ENCODE measurements at regions not wholly inside any gene's neighbourhood (a gene's known extent, or its start where the extent isn't known, plus 50 kb on each side); places are given as distances from the start of the nearest gene placed in this dataset.

- Histone ChIP-seq H3K9me2 (replicated peaks; ENCODE audit: control insufficient read depth, low read length) (no peaks in the 10 kb centered on the region), H3K79me2 (ENCODE audit: control insufficient read depth, low read length) (no peaks in the 10 kb centered on the region), H4K20me1 (ENCODE audit: control insufficient read depth, insufficient read depth, low read depth, low read length) (no peaks in the 10 kb centered on the region), H3K36me3 (ENCODE audit: control insufficient read depth, low read length) (no peaks in the 10 kb centered on the region), H3K27me3 (ENCODE audit: control insufficient read depth, low read length) (no peaks in the 10 kb centered on the region), H3K27ac (ENCODE audit: low read depth, low read length) (no peak overlapping the region), H3F3A (ENCODE audit: control insufficient read depth, insufficient read depth) (no peaks in the 10 kb centered on the region), H3K4me3 (ENCODE audit: low read length) (no peak overlapping the region), H3K4me1 (ENCODE audit: control insufficient read depth, low read length) (no peaks in the 10 kb centered on the region), H3K4me2 (ENCODE audit: low read length) (no peak overlapping the region), H3K9me3 (ENCODE audit: control insufficient read depth, insufficient read depth, low read length) (no peaks in the 10 kb centered on the region)
- TF ChIP-seq, protein P1, sequence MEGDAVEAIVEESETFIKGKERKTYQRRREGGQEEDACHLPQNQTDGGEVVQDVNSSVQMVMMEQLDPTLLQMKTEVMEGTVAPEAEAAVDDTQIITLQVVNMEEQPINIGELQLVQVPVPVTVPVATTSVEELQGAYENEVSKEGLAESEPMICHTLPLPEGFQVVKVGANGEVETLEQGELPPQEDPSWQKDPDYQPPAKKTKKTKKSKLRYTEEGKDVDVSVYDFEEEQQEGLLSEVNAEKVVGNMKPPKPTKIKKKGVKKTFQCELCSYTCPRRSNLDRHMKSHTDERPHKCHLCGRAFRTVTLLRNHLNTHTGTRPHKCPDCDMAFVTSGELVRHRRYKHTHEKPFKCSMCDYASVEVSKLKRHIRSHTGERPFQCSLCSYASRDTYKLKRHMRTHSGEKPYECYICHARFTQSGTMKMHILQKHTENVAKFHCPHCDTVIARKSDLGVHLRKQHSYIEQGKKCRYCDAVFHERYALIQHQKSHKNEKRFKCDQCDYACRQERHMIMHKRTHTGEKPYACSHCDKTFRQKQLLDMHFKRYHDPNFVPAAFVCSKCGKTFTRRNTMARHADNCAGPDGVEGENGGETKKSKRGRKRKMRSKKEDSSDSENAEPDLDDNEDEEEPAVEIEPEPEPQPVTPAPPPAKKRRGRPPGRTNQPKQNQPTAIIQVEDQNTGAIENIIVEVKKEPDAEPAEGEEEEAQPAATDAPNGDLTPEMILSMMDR (IDR thresholded peaks at IDR 0.05; ENCODE audit: low read depth, low read length, poor library complexity, severe bottlenecking), result no peak
Measured at GRCh38 chr9:80841888-80842287, 847.5 kb downstream of the TLE1 start.

DNA sequence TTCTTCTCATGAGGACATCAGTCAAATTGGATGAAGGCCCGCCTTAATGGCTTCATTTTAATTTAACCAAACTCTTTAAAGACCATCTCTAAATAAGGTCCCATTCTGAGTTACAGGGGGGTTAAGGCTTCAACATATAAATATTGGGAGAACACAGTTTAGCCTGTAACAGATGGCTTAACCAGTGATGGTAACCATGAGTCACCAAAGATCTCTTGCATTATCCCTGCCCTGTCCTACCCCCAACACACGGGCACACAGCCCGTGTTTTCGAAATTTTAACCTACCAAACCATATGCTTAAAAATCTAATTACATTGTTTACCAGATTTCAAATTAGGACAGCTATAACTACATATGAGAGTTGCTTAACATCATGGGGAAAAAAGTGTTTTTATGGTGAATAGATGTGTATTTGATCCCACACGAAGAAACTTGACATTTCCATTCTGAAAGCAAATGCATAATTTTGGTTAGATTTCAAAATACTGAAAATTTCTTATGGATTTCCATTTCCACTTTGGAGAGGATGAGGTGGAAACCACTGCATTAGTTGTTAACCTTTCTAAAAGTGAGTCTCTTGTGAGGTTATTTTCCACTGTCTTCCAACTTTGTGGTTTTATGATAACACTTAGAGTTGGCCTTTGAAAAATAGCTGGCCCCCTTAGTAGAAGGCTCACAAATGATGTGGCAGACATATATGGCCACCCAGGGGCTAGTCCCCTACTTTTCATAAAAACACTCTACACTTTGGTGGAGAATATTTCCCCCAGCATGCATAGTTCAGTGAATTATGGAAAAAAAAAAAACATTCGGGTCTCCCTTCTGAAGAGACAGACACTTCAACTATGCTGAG, 849.3 kb downstream of the TLE1 start:
- H3K9me3 ChIP-seq (ENCODE audit: control insufficient read depth, insufficient read depth, low read length), result no peaks in the 10 kb centered on the region
- H3K27me3 ChIP-seq (ENCODE audit: control insufficient read depth, low read length), result no peaks in the 10 kb centered on the region
- H4K20me1 ChIP-seq (ENCODE audit: control insufficient read depth, insufficient read depth, low read depth, low read length), result no peaks in the 10 kb centered on the region
- no peaks in the 10 kb centered on the region for H3K79me2 ChIP-seq (ENCODE audit: control insufficient read depth, low read length)
- H3F3A ChIP-seq (ENCODE audit: control insufficient read depth, insufficient read depth), result no peaks in the 10 kb centered on the region
- H3K9me2 ChIP-seq (replicated peaks; ENCODE audit: control insufficient read depth, low read length), result no peaks in the 10 kb centered on the region
- no peaks in the 10 kb centered on the region for H3K36me3 ChIP-seq (ENCODE audit: control insufficient read depth, low read length)
- no peak overlapping the region for H3K27ac ChIP-seq (ENCODE audit: low read depth, low read length)
- no peak overlapping the region for H3K4me3 ChIP-seq (ENCODE audit: low read length)
- H3K4me2 ChIP-seq (ENCODE audit: low read length), result no peak overlapping the region
- TF ChIP-seq, protein P1 (IDR thresholded peaks at IDR 0.05; ENCODE audit: low read depth, low read length, poor library complexity, severe bottlenecking), result no peak
- TF ChIP-seq EZH2phosphoT487 (IDR thresholded peaks at IDR 0.05; ENCODE audit: borderline replicate concordance, low read length), result no peak
- no peaks in the 10 kb centered on the region for H3K4me1 ChIP-seq (ENCODE audit: control insufficient read depth, low read length)

- Histone ChIP-seq H3K4me2 (ENCODE audit: low read length) (no peak overlapping the region), H4K20me1 (ENCODE audit: control insufficient read depth, insufficient read depth, low read depth, low read length) (no peaks in the 10 kb centered on the region), H3K9me2 (replicated peaks; ENCODE audit: control insufficient read depth, low read length) (no peaks in the 10 kb centered on the region), H3K27me3 (ENCODE audit: control insufficient read depth, low read length) (no peaks in the 10 kb centered on the region), H3K9me3 (ENCODE audit: control insufficient read depth, insufficient read depth, low read length) (no peaks in the 10 kb centered on the region), H3K4me3 (ENCODE audit: low read length) (no peak overlapping the region), H3K36me3 (ENCODE audit: control insufficient read depth, low read length) (no peaks in the 10 kb centered on the region), H3F3A (ENCODE audit: control insufficient read depth, insufficient read depth) (no peaks in the 10 kb centered on the region), H3K79me2 (ENCODE audit: control insufficient read depth, low read length) (no peaks in the 10 kb centered on the region), H3K27ac (ENCODE audit: low read depth, low read length) (no peak overlapping the region), H3K4me1 (ENCODE audit: control insufficient read depth, low read length) (no peaks in the 10 kb centered on the region)
- TF ChIP-seq EZH2phosphoT487 (IDR thresholded peaks at IDR 0.05; ENCODE audit: borderline replicate concordance, low read length), result no peak
- TF ChIP-seq, protein P1 (IDR thresholded peaks at IDR 0.05; ENCODE audit: low read depth, low read length, poor library complexity, severe bottlenecking), result no peak
Measured at GRCh38 chr9:80836013-80836412, 853.3 kb downstream of the TLE1 start.
